Vagina (tissue), 2 donors: ENCODE measurements at regions not wholly inside any gene's neighbourhood (a gene's known extent, or its start where the extent isn't known, plus 50 kb on each side); places are given as distances from the start of the nearest gene placed in this dataset.

Source experiments
- DNase-seq, 2 donors: peaks; one replicate each; pipeline ENCODE4 v3.0.0-alpha.2; 2017; ENCODE audit errors: extremely low spot score in 2 of 2
- H3K27ac ChIP-seq: fragments of 200-600 bp; sonication (generic); one replicate; pipeline ENCODE4 v1.5.1; 2019
- H3K27me3 ChIP-seq: fragments of 200-600 bp; sonication (generic); one replicate; pipeline ENCODE4 v1.5.1; 2019
- H3K36me3 ChIP-seq, 2 donors: fragments of 200-600 bp; sonication (generic); one replicate each; pipeline ENCODE4 v1.5.1; 2017 to 2019
- H3K4me1 ChIP-seq: fragments of 200-600 bp; sonication (generic); one replicate; pipeline ENCODE4 v1.5.1; 2019
- H3K4me3 ChIP-seq, 2 donors: fragments of 200-600 bp; sonication (generic); 1 replicate in 1 of 2; 2 replicates in 1 of 2; pipeline ENCODE4 v1.5.1; 2016 to 2019
- H3K9me3 ChIP-seq: fragments of 200-600 bp; sonication (generic); one replicate; pipeline ENCODE4 v1.5.1; 2019
- POLR2A ChIP-seq, 2 donors: fragments of 450-650 bp; IDR thresholded peaks; one replicate each; pipeline ENCODE4 v1.6.1; 2017; ENCODE audit warnings: antibody characterized with exemption in 2 of 2, mild to moderate bottlenecking in 2 of 2, moderate library complexity in 2 of 2
- POLR2AphosphoS5 ChIP-seq, 2 donors: sonication (generic); formaldehyde crosslinking; IDR thresholded peaks; one replicate each; pipeline ENCODE4 v1.9.0; 2017; ENCODE audit warnings: antibody characterized with exemption in 2 of 2, mild to moderate bottlenecking in 2 of 2, low read depth in 1 of 2; ENCODE audit not compliant: insufficient read depth in 1 of 2
- intact Hi-C: fragments of 100-400 bp; cut with DNase I; formaldehyde crosslinking; loops from one replicate; pipeline ENCODE4 v1.15.1; 2023
- TF ChIP-seq, protein P1 (sequence below), 3 experiments: fragments of 450-650 bp in 2 of 3; fragments of 200-600 bp in 1 of 3; sonication (generic) in 1 of 3; IDR thresholded peaks; one replicate each; pipeline ENCODE4 v1.5.1; 2017 to 2019; ENCODE audit warnings: antibody characterized with exemption in 3 of 3, mild to moderate bottlenecking in 2 of 3, moderate library complexity in 2 of 3

DNA sequence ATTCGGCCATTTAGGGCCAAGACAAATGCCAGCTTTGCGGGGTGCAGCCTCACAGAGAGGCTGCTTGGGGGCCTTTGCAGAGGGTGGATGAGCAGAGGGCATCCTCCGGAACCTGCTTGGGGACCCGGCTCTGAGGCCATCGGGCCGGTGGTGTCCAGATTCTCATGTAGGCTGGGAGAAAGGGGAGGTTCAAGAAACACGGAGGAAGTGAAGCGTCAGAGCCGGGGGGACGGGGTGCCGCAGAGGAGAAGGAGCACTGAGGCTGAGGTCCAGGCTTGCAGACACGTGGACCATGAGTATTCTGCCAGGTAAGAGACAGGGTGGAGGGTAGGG is 150.7 kb upstream of the SHH start:
- no peak overlapping the region for H3K27ac ChIP-seq
- H3K4me3 ChIP-seq: no peak overlapping the region

DNA sequence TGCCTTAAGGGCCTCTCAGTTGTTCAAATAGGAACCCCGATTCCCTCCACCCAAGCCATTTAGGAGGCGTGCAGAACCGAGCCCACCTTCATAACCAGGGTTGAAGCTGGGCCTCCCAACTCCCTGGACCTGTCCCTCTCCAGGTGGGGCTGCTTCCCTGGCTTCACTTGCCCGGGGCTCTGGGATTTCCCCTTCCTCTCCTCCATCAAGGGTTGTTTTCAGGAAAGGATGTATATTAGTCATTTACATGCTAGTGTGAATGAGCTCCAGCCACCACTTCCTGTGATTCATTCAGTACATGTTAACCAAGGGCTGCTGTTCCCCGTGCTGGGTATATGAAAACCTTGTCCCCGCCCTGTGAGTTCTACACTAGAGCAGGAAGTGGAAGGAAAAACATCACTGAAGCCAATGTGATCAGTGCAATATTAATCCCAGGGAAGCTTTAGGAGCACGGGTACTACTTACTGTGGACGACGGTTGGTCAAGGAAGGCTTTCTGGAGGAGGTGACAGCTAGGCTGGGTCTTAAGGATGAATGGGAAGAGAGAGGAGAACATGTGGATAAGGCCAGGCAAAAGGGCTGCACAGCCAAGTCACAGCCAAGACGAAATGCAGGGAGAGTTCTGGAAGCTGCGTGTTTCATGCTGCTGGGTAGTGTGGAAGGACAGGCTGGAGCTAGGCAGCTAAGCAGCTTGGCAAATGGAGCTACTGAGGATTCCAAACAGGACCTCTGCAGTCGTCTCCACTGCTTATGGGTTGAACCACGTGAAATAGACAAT is 150.1 kb upstream of the SHH start:
- intact Hi-C loops: no loop called here
- no peak overlapping the region for H3K27ac ChIP-seq
- no peaks in the 10 kb centered on the region for H3K9me3 ChIP-seq
- peak in 1 of 2 donors; percentile 70 for DNase-seq
- no peak overlapping the region for H3K4me3 ChIP-seq
- H3K27me3 ChIP-seq: no peaks in the 10 kb centered on the region
- H3K4me1 ChIP-seq: no peaks in the 10 kb centered on the region
- H3K36me3 ChIP-seq: no peaks in the 10 kb centered on the region
- no peak for TF ChIP-seq POLR2AphosphoS5 (IDR thresholded peaks at IDR 0.05; ENCODE audit: insufficient read depth in 1 of 2, low read depth in 1 of 2)
- no peak for TF ChIP-seq POLR2A (IDR thresholded peaks at IDR 0.05)
- TF ChIP-seq, protein P1, sequence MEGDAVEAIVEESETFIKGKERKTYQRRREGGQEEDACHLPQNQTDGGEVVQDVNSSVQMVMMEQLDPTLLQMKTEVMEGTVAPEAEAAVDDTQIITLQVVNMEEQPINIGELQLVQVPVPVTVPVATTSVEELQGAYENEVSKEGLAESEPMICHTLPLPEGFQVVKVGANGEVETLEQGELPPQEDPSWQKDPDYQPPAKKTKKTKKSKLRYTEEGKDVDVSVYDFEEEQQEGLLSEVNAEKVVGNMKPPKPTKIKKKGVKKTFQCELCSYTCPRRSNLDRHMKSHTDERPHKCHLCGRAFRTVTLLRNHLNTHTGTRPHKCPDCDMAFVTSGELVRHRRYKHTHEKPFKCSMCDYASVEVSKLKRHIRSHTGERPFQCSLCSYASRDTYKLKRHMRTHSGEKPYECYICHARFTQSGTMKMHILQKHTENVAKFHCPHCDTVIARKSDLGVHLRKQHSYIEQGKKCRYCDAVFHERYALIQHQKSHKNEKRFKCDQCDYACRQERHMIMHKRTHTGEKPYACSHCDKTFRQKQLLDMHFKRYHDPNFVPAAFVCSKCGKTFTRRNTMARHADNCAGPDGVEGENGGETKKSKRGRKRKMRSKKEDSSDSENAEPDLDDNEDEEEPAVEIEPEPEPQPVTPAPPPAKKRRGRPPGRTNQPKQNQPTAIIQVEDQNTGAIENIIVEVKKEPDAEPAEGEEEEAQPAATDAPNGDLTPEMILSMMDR (IDR thresholded peaks at IDR 0.05): no peak

More for the DNA sequence above, 150.7 kb upstream of the SHH start:
- Histone ChIP-seq H3K4me1 (no peaks in the 10 kb centered on the region), H3K9me3 (no peaks in the 10 kb centered on the region), H3K27me3 (no peaks in the 10 kb centered on the region), H3K36me3 (no peaks in the 10 kb centered on the region)
- peak in 1 of 2 donors; percentile 80 for DNase-seq
- TF ChIP-seq POLR2AphosphoS5 (IDR thresholded peaks at IDR 0.05; ENCODE audit: insufficient read depth in 1 of 2, low read depth in 1 of 2) (no peak), POLR2A (IDR thresholded peaks at IDR 0.05) (no peak)
- TF ChIP-seq, protein P1 (IDR thresholded peaks at IDR 0.05): no peak
- intact Hi-C loops: no loop called here

DNA sequence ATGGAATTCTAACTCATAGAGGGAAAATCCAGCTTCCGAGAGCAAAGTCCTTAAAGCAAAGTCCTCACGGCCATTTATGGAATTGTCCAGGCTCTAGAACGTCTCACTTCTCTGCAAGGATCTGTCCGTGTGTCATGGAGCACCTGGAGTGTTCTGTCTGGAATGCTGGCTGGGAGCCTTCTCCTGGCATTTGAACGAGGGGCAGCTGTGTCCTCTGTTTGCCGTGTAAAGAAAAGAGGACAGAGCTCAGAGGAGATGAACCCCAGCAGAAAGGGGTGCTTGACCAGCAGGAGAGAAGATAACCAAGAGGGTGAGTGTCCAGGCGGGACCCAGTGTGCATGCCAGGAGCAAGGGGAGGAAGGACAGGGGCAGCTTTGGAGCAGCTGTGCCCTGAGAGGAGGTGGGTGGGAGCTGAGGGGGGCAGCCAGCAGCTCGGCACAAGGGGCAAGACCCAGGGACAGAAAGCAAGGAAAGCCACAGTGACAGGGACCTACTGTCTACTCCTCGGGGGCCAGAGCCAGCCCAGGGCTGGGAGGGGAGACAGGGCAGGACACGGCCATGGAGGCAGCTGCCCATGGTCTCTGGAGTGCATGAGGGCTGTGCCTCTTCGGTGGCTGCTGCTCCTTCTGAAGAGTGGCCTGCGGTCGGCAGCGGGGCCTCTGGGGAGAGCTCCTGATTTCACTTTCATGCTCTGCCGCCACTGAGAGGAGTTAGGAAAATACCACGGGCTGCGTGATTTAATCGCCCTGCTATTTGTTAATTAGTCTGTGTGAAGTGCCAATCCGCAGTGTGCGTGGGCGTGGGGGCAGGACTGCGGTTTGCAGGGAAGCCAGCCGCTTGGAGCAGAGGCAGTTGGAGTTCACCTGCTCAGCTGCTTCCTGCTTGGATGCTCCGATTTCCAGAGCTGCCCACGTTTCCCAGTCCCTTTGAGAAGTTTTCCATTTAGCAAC is 149.3 kb upstream of the SHH start:
- Histone ChIP-seq H3K9me3 (no peaks in the 10 kb centered on the region), H3K27ac (no peak overlapping the region), H3K36me3 (no peaks in the 10 kb centered on the region), H3K27me3 (no peaks in the 10 kb centered on the region), H3K4me3 (no peak overlapping the region), H3K4me1 (no peaks in the 10 kb centered on the region)
- DNase-seq: peak in 1 of 2 donors; percentile 69
- intact Hi-C loops: no loop called here
- no peak for TF ChIP-seq POLR2A (IDR thresholded peaks at IDR 0.05)
- TF ChIP-seq, protein P1 (IDR thresholded peaks at IDR 0.05): no peak

DNA sequence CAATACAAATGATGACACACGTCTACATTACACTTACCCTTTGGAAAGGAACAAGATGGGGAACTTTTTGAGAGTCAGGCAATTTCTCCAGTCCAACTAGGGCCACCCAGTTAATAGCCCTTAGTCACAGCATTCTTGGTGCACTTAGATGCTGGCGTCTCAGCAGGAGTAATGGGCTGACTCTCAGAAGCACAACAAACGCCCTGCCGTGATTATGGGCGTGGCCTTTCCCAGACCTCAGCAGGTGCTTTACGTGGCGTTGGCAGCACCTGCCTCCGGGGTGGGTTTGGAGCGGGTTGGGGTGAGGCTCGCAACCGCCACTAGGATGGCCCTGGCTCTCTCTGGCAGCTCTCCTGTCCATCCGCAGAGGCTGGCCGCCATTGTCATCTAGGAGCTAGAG is 147.6 kb upstream of the SHH start:
- intact Hi-C loops: no loop called here
- DNase-seq: peak in 1 of 2 donors; percentile 58
- Histone ChIP-seq H3K27me3 (no peaks in the 10 kb centered on the region), H3K4me1 (no peaks in the 10 kb centered on the region), H3K4me3 (no peak overlapping the region), H3K36me3 (no peaks in the 10 kb centered on the region), H3K27ac (no peak overlapping the region), H3K9me3 (no peaks in the 10 kb centered on the region)
- TF ChIP-seq, protein P1 (IDR thresholded peaks at IDR 0.05): no peak
- no peak for TF ChIP-seq POLR2AphosphoS5 (IDR thresholded peaks at IDR 0.05; ENCODE audit: insufficient read depth in 1 of 2, low read depth in 1 of 2)
